ENCODE measurements at regions not wholly inside any gene's neighbourhood (a gene's known extent, or its start where the extent isn't known, plus 50 kb on each side); places are given as distances from the start of the nearest gene placed in this dataset.

DNA sequence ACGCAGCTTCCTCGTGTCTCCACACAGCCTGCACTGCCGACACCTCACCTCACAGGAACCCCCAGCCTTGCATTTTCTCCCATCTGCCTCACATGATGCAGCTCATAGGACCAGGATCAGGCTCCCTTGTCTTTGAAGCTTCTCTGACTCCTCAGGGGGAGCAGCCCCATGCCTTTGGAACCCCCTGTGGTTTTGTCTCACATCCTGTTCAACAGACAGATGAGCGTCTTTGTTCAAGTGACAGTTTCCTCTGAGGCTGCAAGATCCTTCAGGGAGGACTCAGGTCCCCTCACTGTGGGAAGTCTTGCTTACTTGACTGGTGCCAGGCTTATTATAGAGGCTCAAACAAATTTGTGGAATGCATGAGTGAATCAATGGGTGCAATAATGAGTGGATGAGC is 667.1 kb downstream of the INHBA start:
- H3K36me3 ChIP-seq (ENCODE audit: insufficient read depth, low read length), result no peaks in the 10 kb centered on the region
- no peaks in the 10 kb centered on the region for H3K27me3 ChIP-seq (ENCODE audit: insufficient read depth, low read length)
- H3K27ac ChIP-seq (ENCODE audit: low read depth, low read length), result no peak overlapping the region
- no peak for DNase-seq (ENCODE audit: insufficient read length, low spot score, missing footprints)
- no peaks in the 10 kb centered on the region for H3K4me1 ChIP-seq (ENCODE audit: insufficient read depth, low read length)
- H2AFZ ChIP-seq (ENCODE audit: low read length), result no peak overlapping the region
- no peak overlapping the region for H3K4me3 ChIP-seq (ENCODE audit: insufficient read depth, low read length)
- H3K4me2 ChIP-seq (ENCODE audit: insufficient read depth, low read length), result no peak overlapping the region
- no peaks in the 10 kb centered on the region for H3K9me3 ChIP-seq (ENCODE audit: low read depth, low read length)
- H3K79me2 ChIP-seq (ENCODE audit: insufficient read depth, low read length), result no peaks in the 10 kb centered on the region
- no peaks in the 10 kb centered on the region for H4K20me1 ChIP-seq (ENCODE audit: insufficient read depth, low read length)
- TF ChIP-seq CTCF (IDR thresholded peaks at IDR 0.05; ENCODE audit: extremely low read depth, low read depth, low read length), result no peak

DNA sequence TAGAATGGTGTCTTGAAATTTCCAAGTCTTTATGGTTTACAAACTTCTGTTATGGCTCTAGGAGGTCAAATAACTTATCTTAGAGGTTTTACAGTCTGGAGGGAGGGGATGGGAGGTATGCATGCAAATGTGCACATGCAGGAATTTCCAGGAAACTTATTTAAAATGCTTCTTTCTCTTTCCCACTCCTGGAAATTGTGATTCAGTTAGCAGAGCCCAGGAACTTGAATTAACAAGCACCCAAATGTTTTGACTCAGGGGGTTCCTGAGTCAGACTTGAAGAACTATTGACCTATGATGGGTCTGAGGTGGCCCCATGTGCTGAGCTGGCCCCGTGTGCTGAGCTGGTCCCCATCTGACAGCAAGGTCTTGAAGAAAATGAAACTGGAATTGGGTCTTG is 669.4 kb downstream of the INHBA start:
- no peak overlapping the region for H3K27ac ChIP-seq (ENCODE audit: low read depth, low read length)
- no peaks in the 10 kb centered on the region for H4K20me1 ChIP-seq (ENCODE audit: insufficient read depth, low read length)
- H3K4me3 ChIP-seq (ENCODE audit: insufficient read depth, low read length), result no peak overlapping the region
- H3K4me2 ChIP-seq (ENCODE audit: insufficient read depth, low read length), result no peak overlapping the region
- H2AFZ ChIP-seq (ENCODE audit: low read length), result no peak overlapping the region
- no peaks in the 10 kb centered on the region for H3K27me3 ChIP-seq (ENCODE audit: insufficient read depth, low read length)
- DNase-seq (ENCODE audit: insufficient read length, low spot score, missing footprints), result peak; percentile 25
- H3K79me2 ChIP-seq (ENCODE audit: insufficient read depth, low read length), result no peaks in the 10 kb centered on the region
- H3K9me3 ChIP-seq (ENCODE audit: low read depth, low read length), result no peaks in the 10 kb centered on the region
- H3K36me3 ChIP-seq (ENCODE audit: insufficient read depth, low read length), result no peaks in the 10 kb centered on the region
- H3K4me1 ChIP-seq (ENCODE audit: insufficient read depth, low read length), result peaks cover 10% of the 10 kb centered on the region
- no peak for TF ChIP-seq CTCF (IDR thresholded peaks at IDR 0.05; ENCODE audit: extremely low read depth, low read depth, low read length)

DNA sequence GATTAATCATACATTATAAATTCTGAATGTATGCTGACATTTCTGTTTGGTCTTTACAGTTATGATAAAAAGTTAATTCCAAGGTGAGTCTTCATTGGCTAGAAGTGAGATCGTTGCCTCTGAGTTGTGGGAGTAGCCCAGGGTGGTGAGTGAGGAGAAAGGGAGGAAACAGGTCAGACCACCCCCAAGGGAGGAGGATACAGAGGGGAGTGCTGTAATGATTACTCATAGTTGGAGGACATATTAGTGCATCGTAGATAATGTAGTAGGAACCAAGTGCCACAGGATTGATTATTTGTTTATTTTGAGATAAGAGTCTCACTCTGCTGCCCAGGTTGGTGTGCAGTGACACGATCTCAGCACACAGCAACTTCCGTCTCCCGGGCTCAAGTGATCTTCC is 672.2 kb downstream of the INHBA start:
- Histone ChIP-seq H3K9me3 (ENCODE audit: low read depth, low read length) (no peaks in the 10 kb centered on the region), H3K36me3 (ENCODE audit: insufficient read depth, low read length) (no peaks in the 10 kb centered on the region), H3K79me2 (ENCODE audit: insufficient read depth, low read length) (no peaks in the 10 kb centered on the region), H3K4me3 (ENCODE audit: insufficient read depth, low read length) (no peak overlapping the region), H3K27ac (ENCODE audit: low read depth, low read length) (peak overlapping the region; percentile 94), H3K4me1 (ENCODE audit: insufficient read depth, low read length) (peaks cover 26% of the 10 kb centered on the region), H4K20me1 (ENCODE audit: insufficient read depth, low read length) (no peaks in the 10 kb centered on the region), H3K27me3 (ENCODE audit: insufficient read depth, low read length) (no peaks in the 10 kb centered on the region), H3K4me2 (ENCODE audit: insufficient read depth, low read length) (no peak overlapping the region), H2AFZ (ENCODE audit: low read length) (no peak overlapping the region)
- no peak for DNase-seq (ENCODE audit: insufficient read length, low spot score, missing footprints)
- TF ChIP-seq CTCF (IDR thresholded peaks at IDR 0.05; ENCODE audit: extremely low read depth, low read depth, low read length), result no peak

- Histone ChIP-seq H2AFZ (ENCODE audit: low read length) (no peak overlapping the region), H3K9me3 (ENCODE audit: low read depth, low read length) (no peaks in the 10 kb centered on the region), H3K36me3 (ENCODE audit: insufficient read depth, low read length) (no peaks in the 10 kb centered on the region), H3K27me3 (ENCODE audit: insufficient read depth, low read length) (no peaks in the 10 kb centered on the region), H3K27ac (ENCODE audit: low read depth, low read length) (peak overlapping the region; percentile 94), H3K4me1 (ENCODE audit: insufficient read depth, low read length) (peaks cover 26% of the 10 kb centered on the region), H3K4me2 (ENCODE audit: insufficient read depth, low read length) (peak overlapping the region; percentile 27), H3K4me3 (ENCODE audit: insufficient read depth, low read length) (no peak overlapping the region), H4K20me1 (ENCODE audit: insufficient read depth, low read length) (no peaks in the 10 kb centered on the region), H3K79me2 (ENCODE audit: insufficient read depth, low read length) (no peaks in the 10 kb centered on the region)
- peak; percentile 89 for DNase-seq (ENCODE audit: insufficient read length, low spot score, missing footprints)
- TF ChIP-seq CTCF (IDR thresholded peaks at IDR 0.05; ENCODE audit: extremely low read depth, low read depth, low read length), result no peak
These were observed 673.8 kb downstream of the INHBA start for GRCh38 chr7:41029072-41029499.

All from osteoblast (primary cell).